NOMO-1 treated with DMSO at 0.1 percent for 48 hours (cell line): ENCODE measurements at regions not wholly inside any gene's neighbourhood (a gene's known extent, or its start where the extent isn't known, plus 50 kb on each side); places are given as distances from the start of the nearest gene placed in this dataset.

Source experiments
- DNase-seq: peaks from one replicate; lab custom pipeline; 2025; ENCODE audit not compliant: unreplicated experiment; lab: John Stamatoyannopoulos, UW

- peak; percentile 4 for DNase-seq
Observed at GRCh38 chr20:39264506-39265172, 302.5 kb downstream of the DHX35 start.

- DNase-seq = no peak
Observed at GRCh38 chr20:39263076-39263475, 300.9 kb downstream of the DHX35 start.

- DNase-seq = no peak
Observed at GRCh38 chr20:39259808-39260207, 297.7 kb downstream of the DHX35 start.

- no peak for DNase-seq
Observed at GRCh38 chr20:39259010-39259803, 297.1 kb downstream of the DHX35 start.

- DNase-seq = no peak
Observed at GRCh38 chr20:39258253-39258652, 296.1 kb downstream of the DHX35 start.

GRCh38 chr20:39253051-39253755 lies 291.1 kb downstream of the DHX35 start:
- no peak for DNase-seq

- DNase-seq = no peak
Observed at GRCh38 chr20:39252035-39252434, 289.9 kb downstream of the DHX35 start.

- DNase-seq = no peak
Observed at GRCh38 chr20:39249798-39250197, 287.7 kb downstream of the DHX35 start.

GRCh38 chr20:39248862-39249485 lies 286.8 kb downstream of the DHX35 start:
- DNase-seq = no peak

GRCh38 chr20:39248171-39248861 lies 286.2 kb downstream of the DHX35 start:
- DNase-seq = no peak

- DNase-seq = no peak
Observed at GRCh38 chr20:39246436-39246835, 284.3 kb downstream of the DHX35 start.

GRCh38 chr20:39245685-39246311 lies 283.7 kb downstream of the DHX35 start:
- DNase-seq = no peak

- no peak for DNase-seq
Observed at GRCh38 chr20:39243962-39244361, 281.8 kb downstream of the DHX35 start.

- DNase-seq = no peak
Observed at GRCh38 chr20:39242614-39243013, 280.5 kb downstream of the DHX35 start.

- no peak for DNase-seq
Observed at GRCh38 chr20:39234520-39235095, 272.5 kb downstream of the DHX35 start.

GRCh38 chr20:39233755-39234154 lies 271.6 kb downstream of the DHX35 start:
- no peak for DNase-seq

GRCh38 chr20:39227416-39227815 lies 265.3 kb downstream of the DHX35 start:
- DNase-seq = no peak

GRCh38 chr20:39225978-39226377 lies 263.8 kb downstream of the DHX35 start:
- DNase-seq = no peak

GRCh38 chr20:39225536-39225935 lies 263.4 kb downstream of the DHX35 start:
- DNase-seq = no peak

GRCh38 chr20:39222101-39222500 lies 260.0 kb downstream of the DHX35 start:
- DNase-seq = no peak
